Bronchial epithelial cell (primary cell): ENCODE measurements at regions not wholly inside any gene's neighbourhood (a gene's known extent, or its start where the extent isn't known, plus 50 kb on each side); places are given as distances from the start of the nearest gene placed in this dataset.

ENCODE experiments used
- DNase-seq: peaks from one replicate; pipeline ENCODE4 v3.0.0-alpha.2; 2010; ENCODE audit warnings: low read depth
- FAIRE-seq: peaks from 2 replicates; lab custom pipeline; 2011; peaks lifted over from hg19 to GRCh38; lab: Jason Lieb, UNC
- H3K27me3 ChIP-seq: 2 replicates; pipeline ENCODE4 v1.5.1; 2011; ENCODE audit warnings: low read length; ENCODE audit not compliant: control insufficient read depth, insufficient read depth
- H3K36me3 ChIP-seq: 2 replicates; pipeline ENCODE4 v1.5.1; 2011; ENCODE audit warnings: low read length; ENCODE audit not compliant: control insufficient read depth, insufficient read depth
- H3K4me3 ChIP-seq: 2 replicates; pipeline ENCODE4 v1.5.1; 2011; ENCODE audit warnings: mild to moderate bottlenecking, low read depth, low read length, control low read depth
- TF ChIP-seq, protein P1 (sequence below): IDR thresholded peaks from 2 replicates; pipeline ENCODE4 v1.5.1; 2011; ENCODE audit warnings: mild to moderate bottlenecking, moderate library complexity, low read length, control low read depth, inconsistent platforms; ENCODE audit not compliant: insufficient read depth, severe bottlenecking

DNA sequence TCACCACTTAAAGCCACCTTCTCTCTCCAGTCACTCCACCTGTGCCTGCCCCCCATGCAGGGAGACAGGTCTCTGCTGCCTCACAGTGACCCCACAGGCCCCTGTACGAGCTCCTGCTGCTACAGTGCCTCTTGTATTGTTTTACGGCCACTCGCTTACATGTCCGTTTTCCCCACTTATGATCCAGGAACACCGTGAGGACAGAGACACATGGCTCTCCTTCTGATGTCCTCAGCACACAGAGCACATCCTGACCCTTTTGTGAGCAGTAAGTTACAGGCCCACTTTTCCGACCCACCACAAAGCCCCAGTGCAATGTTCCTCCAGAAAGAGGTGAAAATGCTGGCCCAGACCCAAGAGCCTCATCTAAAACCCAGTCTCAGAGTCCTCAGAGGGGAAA is 84.8 kb upstream of the GNAO1 start:
- Histone ChIP-seq H3K4me3 (no peak overlapping the region), H3K27me3 (no peaks in the 10 kb centered on the region), H3K36me3 (no peaks in the 10 kb centered on the region)
- TF ChIP-seq, protein P1, sequence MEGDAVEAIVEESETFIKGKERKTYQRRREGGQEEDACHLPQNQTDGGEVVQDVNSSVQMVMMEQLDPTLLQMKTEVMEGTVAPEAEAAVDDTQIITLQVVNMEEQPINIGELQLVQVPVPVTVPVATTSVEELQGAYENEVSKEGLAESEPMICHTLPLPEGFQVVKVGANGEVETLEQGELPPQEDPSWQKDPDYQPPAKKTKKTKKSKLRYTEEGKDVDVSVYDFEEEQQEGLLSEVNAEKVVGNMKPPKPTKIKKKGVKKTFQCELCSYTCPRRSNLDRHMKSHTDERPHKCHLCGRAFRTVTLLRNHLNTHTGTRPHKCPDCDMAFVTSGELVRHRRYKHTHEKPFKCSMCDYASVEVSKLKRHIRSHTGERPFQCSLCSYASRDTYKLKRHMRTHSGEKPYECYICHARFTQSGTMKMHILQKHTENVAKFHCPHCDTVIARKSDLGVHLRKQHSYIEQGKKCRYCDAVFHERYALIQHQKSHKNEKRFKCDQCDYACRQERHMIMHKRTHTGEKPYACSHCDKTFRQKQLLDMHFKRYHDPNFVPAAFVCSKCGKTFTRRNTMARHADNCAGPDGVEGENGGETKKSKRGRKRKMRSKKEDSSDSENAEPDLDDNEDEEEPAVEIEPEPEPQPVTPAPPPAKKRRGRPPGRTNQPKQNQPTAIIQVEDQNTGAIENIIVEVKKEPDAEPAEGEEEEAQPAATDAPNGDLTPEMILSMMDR, result no peak
- FAIRE-seq (no peak), DNase-seq (no peak)

DNA sequence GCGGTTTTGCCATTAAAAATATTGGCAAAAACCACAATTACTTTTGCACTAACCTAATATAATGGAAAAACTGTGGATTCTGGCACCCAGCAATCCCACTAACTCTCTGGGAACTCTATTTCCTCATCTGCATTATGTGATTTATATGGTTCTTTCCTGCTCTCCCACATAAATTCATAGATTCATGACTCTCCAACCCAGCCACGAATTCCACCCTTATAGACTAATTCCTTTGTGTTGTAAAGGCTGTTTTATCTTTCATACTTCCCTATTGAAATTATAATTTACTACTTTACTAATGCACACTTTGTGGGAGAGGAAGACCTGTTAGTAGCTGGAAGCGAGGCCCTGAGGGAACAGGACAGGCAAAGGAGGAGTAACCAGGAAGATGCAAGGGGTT is 88.4 kb upstream of the GNAO1 start:
- FAIRE-seq (no peak), DNase-seq (no peak)
- TF ChIP-seq, protein P1, result no peak
- H3K4me3 ChIP-seq, result no peak overlapping the region
- H3K36me3 ChIP-seq, result no peaks in the 10 kb centered on the region
- H3K27me3 ChIP-seq, result no peaks in the 10 kb centered on the region

DNA sequence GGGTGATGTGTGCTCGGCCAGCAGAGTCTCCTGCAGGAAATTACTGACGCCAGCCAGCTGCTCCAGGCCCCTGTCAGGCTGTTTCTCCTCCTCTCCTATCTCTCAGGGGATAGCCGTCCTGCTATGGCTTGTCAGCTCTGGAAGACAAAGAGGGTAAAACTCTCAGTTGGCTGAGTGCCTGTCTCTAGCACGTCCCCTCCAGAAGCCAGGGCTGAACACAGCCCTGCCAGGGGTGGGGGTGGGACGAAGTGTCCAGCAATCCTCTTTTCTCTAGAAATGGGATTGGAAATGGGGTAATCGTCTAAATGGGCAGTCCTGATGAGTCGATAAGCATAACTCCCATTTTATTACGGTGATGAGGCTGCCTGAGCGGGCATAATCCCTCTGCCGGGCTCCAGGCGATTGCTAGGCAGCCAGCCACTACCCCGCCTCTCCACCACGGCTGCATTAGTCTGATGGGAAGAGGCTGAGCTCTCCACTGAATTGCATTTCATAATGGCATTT is 89.1 kb upstream of the GNAO1 start:
- FAIRE-seq, result no peak
- TF ChIP-seq, protein P1, result no peak

DNA sequence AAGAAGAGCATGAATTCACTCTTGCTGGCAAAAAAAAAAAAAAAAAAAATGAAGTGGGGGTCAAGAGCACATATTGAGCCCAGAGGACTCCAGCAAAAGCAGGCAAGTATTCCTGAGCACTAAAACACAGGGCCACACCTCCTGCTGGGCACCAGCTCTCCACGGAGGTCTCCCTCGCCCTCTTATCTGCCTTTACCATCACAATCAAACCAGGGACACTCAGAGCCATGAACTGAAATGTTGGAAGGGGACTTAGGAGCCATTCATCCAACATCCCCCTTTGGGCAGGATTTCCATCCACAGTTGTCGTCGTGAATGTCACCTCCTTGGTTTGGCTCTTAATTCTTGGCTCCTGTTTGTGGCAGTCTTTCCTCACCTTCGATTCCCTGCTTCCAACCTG is 89.8 kb upstream of the GNAO1 start:
- Histone ChIP-seq H3K4me3 (no peak overlapping the region), H3K36me3 (no peaks in the 10 kb centered on the region), H3K27me3 (no peaks in the 10 kb centered on the region)
- TF ChIP-seq, protein P1, result no peak
- DNase-seq (no peak), FAIRE-seq (no peak)

More for the DNA sequence above, 89.1 kb upstream of the GNAO1 start:
- H3K27me3 ChIP-seq, result no peaks in the 10 kb centered on the region
- no peak overlapping the region for H3K4me3 ChIP-seq
- no peak for DNase-seq
- H3K36me3 ChIP-seq, result no peaks in the 10 kb centered on the region

DNA sequence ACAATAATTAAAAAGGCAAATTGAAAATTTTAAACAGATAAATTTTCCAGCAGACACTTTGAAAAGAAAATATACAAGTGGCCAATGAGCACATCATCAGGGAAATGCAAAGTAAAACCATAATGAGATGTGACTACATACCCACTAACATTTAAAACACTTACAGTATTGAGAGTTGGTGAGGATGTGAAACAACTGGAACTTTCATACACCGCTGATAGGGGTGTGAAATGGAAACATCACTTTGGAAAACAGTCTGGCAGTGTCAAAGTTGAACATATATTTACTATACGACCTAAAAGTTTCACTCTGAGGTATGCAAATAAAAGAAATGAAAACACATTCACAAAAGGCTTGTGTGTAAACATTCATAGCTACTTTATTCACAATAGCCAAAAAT is 94.0 kb upstream of the GNAO1 start:
- TF ChIP-seq, protein P1, result no peak
- no peak overlapping the region for H3K4me3 ChIP-seq
- no peak for FAIRE-seq
- no peaks in the 10 kb centered on the region for H3K36me3 ChIP-seq
- no peaks in the 10 kb centered on the region for H3K27me3 ChIP-seq
- DNase-seq, result no peak

- H3K4me3 ChIP-seq, result no peak overlapping the region
- TF ChIP-seq, protein P1, result no peak
- no peaks in the 10 kb centered on the region for H3K36me3 ChIP-seq
- H3K27me3 ChIP-seq, result no peaks in the 10 kb centered on the region
- FAIRE-seq, result no peak
- no peak for DNase-seq
Measured at GRCh38 chr16:56094231-56094630, 97.1 kb upstream of the GNAO1 start.
